ENCODE measurements at regions not wholly inside any gene's neighbourhood (a gene's known extent, or its start where the extent isn't known, plus 50 kb on each side); places are given as distances from the start of the nearest gene placed in this dataset.
A peak's percentile ranks its signal among the peaks of the same experiment; 100 is the strongest.

GRCh38 chr4:108428923-108429322, 191.5 kb upstream of the RPL34 start:
- ChIA-PET POLR2A (no interaction called here), CTCF (interaction anchor here (1.3 to 2.2 kb wide), 2 partner anchors 64 to 409 kb away, joined by 3 to 9 read pairs; no protein-coding TSS in a partner anchor)
- Histone ChIP-seq H3K9me3 (ENCODE audit: control insufficient read depth, insufficient read depth, low read length) (no peaks in the 10 kb centered on the region), H3K4me3 (ENCODE audit: low read depth, low read length) (no peak overlapping the region), H3K27me3 (ENCODE audit: control insufficient read depth, insufficient read depth, low read length) (no peaks in the 10 kb centered on the region), H3K27ac (ENCODE audit: low read depth, low read length) (no peak overlapping the region)
- no peak for DNase-seq (ENCODE audit: low read depth, low spot score)
- TF ChIP-seq CTCF (IDR thresholded peaks at IDR 0.05; ENCODE audit: low read depth, low read length) = no peak

GRCh38 chr4:108427946-108428485, 192.4 kb upstream of the RPL34 start:
- no peak for DNase-seq (ENCODE audit: low read depth, low spot score)
- Histone ChIP-seq H3K27ac (ENCODE audit: low read depth, low read length) (no peak overlapping the region), H3K4me3 (ENCODE audit: low read depth, low read length) (no peak overlapping the region), H3K9me3 (ENCODE audit: control insufficient read depth, insufficient read depth, low read length) (no peaks in the 10 kb centered on the region), H3K27me3 (ENCODE audit: control insufficient read depth, insufficient read depth, low read length) (no peaks in the 10 kb centered on the region)
- TF ChIP-seq CTCF (IDR thresholded peaks at IDR 0.05; ENCODE audit: low read depth, low read length) = no peak
- ChIA-PET POLR2A (no interaction called here), CTCF (interaction anchor here (0.6 to 2.2 kb wide), 3 partner anchors 65 to 680 kb away, joined by 3 to 9 read pairs (median 3); no protein-coding TSS in a partner anchor)

- Histone ChIP-seq H3K27ac (ENCODE audit: low read depth, low read length) (no peak overlapping the region), H3K27me3 (ENCODE audit: control insufficient read depth, insufficient read depth, low read length) (no peaks in the 10 kb centered on the region), H3K4me3 (ENCODE audit: low read depth, low read length) (no peak overlapping the region), H3K9me3 (ENCODE audit: control insufficient read depth, insufficient read depth, low read length) (no peaks in the 10 kb centered on the region)
- DNase-seq (ENCODE audit: low read depth, low spot score) = no peak
- ChIA-PET CTCF (no interaction called here), POLR2A (no interaction called here)
- TF ChIP-seq CTCF (IDR thresholded peaks at IDR 0.05; ENCODE audit: low read depth, low read length) = no peak
Measured at GRCh38 chr4:108426493-108426892, 193.9 kb upstream of the RPL34 start.

- CTCF ChIA-PET = no interaction called here
- H3K27me3 ChIP-seq (ENCODE audit: control insufficient read depth, insufficient read depth, low read length) = no peaks in the 10 kb centered on the region
- POLR2A ChIA-PET = no interaction called here
- DNase-seq (ENCODE audit: low read depth, low spot score) = peak; percentile 51
- H3K9me3 ChIP-seq (ENCODE audit: control insufficient read depth, insufficient read depth, low read length) = no peaks in the 10 kb centered on the region
- no peak for TF ChIP-seq CTCF (IDR thresholded peaks at IDR 0.05; ENCODE audit: low read depth, low read length)
- H3K4me3 ChIP-seq (ENCODE audit: low read depth, low read length) = no peak overlapping the region
- H3K27ac ChIP-seq (ENCODE audit: low read depth, low read length) = peak overlapping the region; percentile 62
Measured at GRCh38 chr4:108425988-108426387, 194.4 kb upstream of the RPL34 start.

- CTCF ChIA-PET = no interaction called here
- no peak for DNase-seq (ENCODE audit: low read depth, low spot score)
- Histone ChIP-seq H3K9me3 (ENCODE audit: control insufficient read depth, insufficient read depth, low read length) (no peaks in the 10 kb centered on the region), H3K27ac (ENCODE audit: low read depth, low read length) (no peak overlapping the region), H3K27me3 (ENCODE audit: control insufficient read depth, insufficient read depth, low read length) (peaks cover 3% of the 10 kb centered on the region), H3K4me3 (ENCODE audit: low read depth, low read length) (no peak overlapping the region)
- TF ChIP-seq CTCF (IDR thresholded peaks at IDR 0.05; ENCODE audit: low read depth, low read length) = no peak
- POLR2A ChIA-PET = no interaction called here
Measured at GRCh38 chr4:108417923-108418322, 202.5 kb upstream of the RPL34 start.
